Kasumi-1 (cell line): ENCODE measurements at regions not wholly inside any gene's neighbourhood (a gene's known extent, or its start where the extent isn't known, plus 50 kb on each side); places are given as distances from the start of the nearest gene placed in this dataset.

Experiments used
- DNase-seq, 2 experiments: peaks; one replicate each; lab custom pipeline; 2025; lab: John Stamatoyannopoulos, UW

- DNase-seq: no peak
These were observed 210.1 kb downstream of the KDR start for GRCh38 chr4:54915276-54915675.

- DNase-seq: no peak
These were observed 210.6 kb downstream of the KDR start for GRCh38 chr4:54914781-54915180.

GRCh38 chr4:54913751-54914526 is 211.5 kb downstream of the KDR start:
- no peak for DNase-seq

- DNase-seq: no peak
These were observed 213.2 kb downstream of the KDR start for GRCh38 chr4:54912155-54912554.

GRCh38 chr4:54909961-54910360 is 215.4 kb downstream of the KDR start:
- peak; percentile 42 to 61 for DNase-seq

GRCh38 chr4:54908763-54909162 is 216.6 kb downstream of the KDR start:
- DNase-seq: no peak

- DNase-seq: no peak
These were observed 220.4 kb downstream of the KDR start for GRCh38 chr4:54904953-54905352.

- no peak for DNase-seq
These were observed 222.4 kb downstream of the KDR start for GRCh38 chr4:54902976-54903375.

GRCh38 chr4:54902271-54902670 is 223.1 kb downstream of the KDR start:
- no peak for DNase-seq

- DNase-seq: no peak
These were observed 224.2 kb downstream of the KDR start for GRCh38 chr4:54901202-54901601.

- no peak for DNase-seq
These were observed 226.6 kb downstream of the KDR start for GRCh38 chr4:54898656-54899340.

- DNase-seq: no peak
These were observed 227.3 kb downstream of the KDR start for GRCh38 chr4:54898056-54898562.

- no peak for DNase-seq
These were observed 227.8 kb downstream of the KDR start for GRCh38 chr4:54897590-54897989.

GRCh38 chr4:54882616-54883015 is 224.9 kb downstream of the KIT start:
- DNase-seq: no peak

GRCh38 chr4:54879576-54879975 is 221.8 kb downstream of the KIT start:
- no peak for DNase-seq

- DNase-seq: no peak
These were observed 219.2 kb downstream of the KIT start for GRCh38 chr4:54877006-54877405.

GRCh38 chr4:54872261-54872660 is 214.5 kb downstream of the KIT start:
- no peak for DNase-seq

GRCh38 chr4:54863571-54864255 is 206.0 kb downstream of the KIT start:
- no peak for DNase-seq

GRCh38 chr4:54861201-54861600 is 203.4 kb downstream of the KIT start:
- no peak for DNase-seq

GRCh38 chr4:54855191-54855854 is 197.6 kb downstream of the KIT start:
- DNase-seq: no peak

- DNase-seq: no peak
These were observed 194.8 kb downstream of the KIT start for GRCh38 chr4:54852602-54853001.

- DNase-seq: no peak
These were observed 194.3 kb downstream of the KIT start for GRCh38 chr4:54852054-54852453.
